MM.1S (cell line): ENCODE measurements at regions not wholly inside any gene's neighbourhood (a gene's known extent, or its start where the extent isn't known, plus 50 kb on each side); places are given as distances from the start of the nearest gene placed in this dataset.

Experiments used
- DNase-seq: peaks from one replicate; pipeline ENCODE4 v3.0.0-alpha.2; 2015
- H2AFZ ChIP-seq: fragments of 300-600 bp; sonication (generic); 2 replicates; pipeline ENCODE4 v1.6.0; 2016; ENCODE audit warnings: antibody characterized with exemption, low read length
- H3F3A ChIP-seq: fragments of 300-600 bp; sonication (generic); 2 replicates; pipeline ENCODE4 v1.6.1; 2016; ENCODE audit warnings: mild to moderate bottlenecking, antibody characterized with exemption, low read length, moderate library complexity, mixed read lengths; ENCODE audit not compliant: insufficient read depth
- H3K27ac ChIP-seq: fragments of 300-600 bp; sonication (generic); 2 replicates; pipeline ENCODE4 v1.5.1; 2016; ENCODE audit warnings: mild to moderate bottlenecking, low read length
- H3K27me3 ChIP-seq: fragments of 300-600 bp; sonication (generic); replicated peaks from 2 replicates; pipeline ENCODE4 v1.6.0; 2016; ENCODE audit warnings: low read length; ENCODE audit not compliant: insufficient read depth
- H3K36me3 ChIP-seq: fragments of 300-600 bp; sonication (generic); replicated peaks from 2 replicates; pipeline ENCODE4 v1.6.1; 2016; ENCODE audit warnings: mild to moderate bottlenecking, low read length, mixed read lengths; ENCODE audit not compliant: insufficient read depth
- H3K4me1 ChIP-seq: fragments of 300-600 bp; sonication (generic); 2 replicates; pipeline ENCODE4 v1.6.1; 2016; ENCODE audit warnings: low read length, mixed read lengths
- H3K4me2 ChIP-seq: fragments of 300-600 bp; sonication (generic); 2 replicates; pipeline ENCODE4 v1.6.0; 2016; ENCODE audit warnings: low read depth, low read length
- H3K4me3 ChIP-seq: fragments of 300-600 bp; sonication (generic); 2 replicates; pipeline ENCODE4 v1.5.1; 2016; ENCODE audit warnings: low read length, mixed read lengths
- H3K79me2 ChIP-seq: fragments of 300-600 bp; sonication (generic); 2 replicates; pipeline ENCODE4 v1.6.1; 2016; ENCODE audit warnings: mixed run types, low read length, mixed read lengths
- H3K9ac ChIP-seq: fragments of 300-600 bp; sonication (generic); 2 replicates; pipeline ENCODE4 v1.6.1; 2016; ENCODE audit warnings: low read length, mixed read lengths
- H3K9me2 ChIP-seq: fragments of 300-600 bp; sonication (generic); replicated peaks from 2 replicates; pipeline ENCODE4 v1.6.1; 2016; ENCODE audit warnings: mild to moderate bottlenecking, low read length, mixed read lengths; ENCODE audit not compliant: insufficient read depth
- H3K9me3 ChIP-seq: fragments of 300-600 bp; sonication (generic); replicated peaks from 2 replicates; pipeline ENCODE4 v1.6.1; 2016; ENCODE audit warnings: mild to moderate bottlenecking, low read length, mixed read lengths; ENCODE audit not compliant: insufficient read depth
- H4K20me1 ChIP-seq: fragments of 300-600 bp; sonication (generic); 2 replicates; pipeline ENCODE4 v1.6.1; 2016; ENCODE audit warnings: mild to moderate bottlenecking, low read length, moderate library complexity, mixed read lengths; ENCODE audit not compliant: insufficient read depth
- CTCF ChIP-seq: fragments of 300-600 bp; sonication (generic); IDR thresholded peaks from 2 replicates; pipeline ENCODE4 v1.5.1; 2016; ENCODE audit warnings: antibody characterized with exemption, low read length, mixed read lengths
- EZH2 ChIP-seq: fragments of 300-600 bp; sonication (generic); optimal IDR thresholded peaks from 2 replicates; pipeline ENCODE3; 2017; ENCODE audit warnings: low read depth, mild to moderate bottlenecking, antibody characterized with exemption, low read length, mixed read lengths
- EZH2phosphoT487 ChIP-seq: fragments of 300-600 bp; sonication (generic); IDR thresholded peaks from 2 replicates; pipeline ENCODE4 v1.6.1; 2018; ENCODE audit warnings: antibody characterized with exemption, low read length

GRCh38 chr2:188122985-188123384 is 168.7 kb upstream of the GULP1 start:
- H3K4me3 ChIP-seq, result no peak overlapping the region
- no peaks in the 10 kb centered on the region for H4K20me1 ChIP-seq
- H3K36me3 ChIP-seq, result no peaks in the 10 kb centered on the region
- no peaks in the 10 kb centered on the region for H3K4me1 ChIP-seq
- no peaks in the 10 kb centered on the region for H3K27me3 ChIP-seq
- H2AFZ ChIP-seq, result no peak overlapping the region
- no peaks in the 10 kb centered on the region for H3K9me3 ChIP-seq
- H3K4me2 ChIP-seq, result no peak overlapping the region
- no peaks in the 10 kb centered on the region for H3K79me2 ChIP-seq
- no peak overlapping the region for H3K27ac ChIP-seq
- TF ChIP-seq EZH2phosphoT487 (no peak), CTCF (no peak), EZH2 (no peak)
- no peak for DNase-seq
- H3K9me2 ChIP-seq, result no peaks in the 10 kb centered on the region
- no peak overlapping the region for H3K9ac ChIP-seq
- no peaks in the 10 kb centered on the region for H3F3A ChIP-seq

GRCh38 chr2:188129677-188130076 is 162.0 kb upstream of the GULP1 start:
- no peaks in the 10 kb centered on the region for H3K27me3 ChIP-seq
- TF ChIP-seq CTCF, result no peak
- TF ChIP-seq EZH2, result no peak
- no peak for TF ChIP-seq EZH2phosphoT487
- no peaks in the 10 kb centered on the region for H3K4me1 ChIP-seq
- no peaks in the 10 kb centered on the region for H3K9me3 ChIP-seq
- H3K9ac ChIP-seq, result no peak overlapping the region
- H4K20me1 ChIP-seq, result no peaks in the 10 kb centered on the region
- no peak overlapping the region for H3K27ac ChIP-seq
- H3K36me3 ChIP-seq, result no peaks in the 10 kb centered on the region
- H3K79me2 ChIP-seq, result no peaks in the 10 kb centered on the region
- H3K4me2 ChIP-seq, result no peak overlapping the region
- no peak for DNase-seq
- H2AFZ ChIP-seq, result no peak overlapping the region
- H3K9me2 ChIP-seq, result no peaks in the 10 kb centered on the region
- no peak overlapping the region for H3K4me3 ChIP-seq
- no peaks in the 10 kb centered on the region for H3F3A ChIP-seq

- Histone ChIP-seq H4K20me1 (no peaks in the 10 kb centered on the region), H2AFZ (no peak overlapping the region), H3K4me1 (no peaks in the 10 kb centered on the region), H3K27me3 (no peaks in the 10 kb centered on the region), H3K79me2 (no peaks in the 10 kb centered on the region), H3K4me2 (no peak overlapping the region), H3K9ac (no peak overlapping the region), H3F3A (no peaks in the 10 kb centered on the region), H3K9me2 (no peaks in the 10 kb centered on the region), H3K27ac (no peak overlapping the region), H3K4me3 (no peak overlapping the region), H3K36me3 (no peaks in the 10 kb centered on the region), H3K9me3 (no peaks in the 10 kb centered on the region)
- DNase-seq, result no peak
- TF ChIP-seq CTCF, result no peak
- no peak for TF ChIP-seq EZH2
- TF ChIP-seq EZH2phosphoT487, result no peak
These were observed 161.4 kb upstream of the GULP1 start for GRCh38 chr2:188130317-188130716.
